K562 (cell line): ENCODE measurements at regions not wholly inside any gene's neighbourhood (a gene's known extent, or its start where the extent isn't known, plus 50 kb on each side); places are given as distances from the start of the nearest gene placed in this dataset.

Experiments used
- ZC3H8 ChIP-seq: fragments of 450-650 bp; IDR thresholded peaks from 2 replicates; pipeline ENCODE4 v1.6.1; 2017
- ZNF318 ChIP-seq, 2 experiments: fragments of 450-650 bp; IDR thresholded peaks; 2 replicates each; pipeline ENCODE4 v1.6.1; 2016; ENCODE audit warnings: mild to moderate bottlenecking in 2 of 2, borderline replicate concordance in 1 of 2, low read depth in 1 of 2, moderate library complexity in 1 of 2
- TF ChIP-seq, protein P1 (sequence below): fragments of 200-600 bp; sonication (generic); IDR thresholded peaks from one replicate; pipeline ENCODE4 v1.6.1; 2012; ENCODE audit warnings: mild to moderate bottlenecking, low read depth, low read length, inconsistent platforms
- TF ChIP-seq, protein P2 (sequence below): fragments of 250-450 bp; sonication (Bioruptor Pico); IDR thresholded peaks from 2 replicates; pipeline ENCODE4 v1.4.0; 2020; ENCODE audit warnings: mild to moderate bottlenecking

- TF ChIP-seq, protein P1, sequence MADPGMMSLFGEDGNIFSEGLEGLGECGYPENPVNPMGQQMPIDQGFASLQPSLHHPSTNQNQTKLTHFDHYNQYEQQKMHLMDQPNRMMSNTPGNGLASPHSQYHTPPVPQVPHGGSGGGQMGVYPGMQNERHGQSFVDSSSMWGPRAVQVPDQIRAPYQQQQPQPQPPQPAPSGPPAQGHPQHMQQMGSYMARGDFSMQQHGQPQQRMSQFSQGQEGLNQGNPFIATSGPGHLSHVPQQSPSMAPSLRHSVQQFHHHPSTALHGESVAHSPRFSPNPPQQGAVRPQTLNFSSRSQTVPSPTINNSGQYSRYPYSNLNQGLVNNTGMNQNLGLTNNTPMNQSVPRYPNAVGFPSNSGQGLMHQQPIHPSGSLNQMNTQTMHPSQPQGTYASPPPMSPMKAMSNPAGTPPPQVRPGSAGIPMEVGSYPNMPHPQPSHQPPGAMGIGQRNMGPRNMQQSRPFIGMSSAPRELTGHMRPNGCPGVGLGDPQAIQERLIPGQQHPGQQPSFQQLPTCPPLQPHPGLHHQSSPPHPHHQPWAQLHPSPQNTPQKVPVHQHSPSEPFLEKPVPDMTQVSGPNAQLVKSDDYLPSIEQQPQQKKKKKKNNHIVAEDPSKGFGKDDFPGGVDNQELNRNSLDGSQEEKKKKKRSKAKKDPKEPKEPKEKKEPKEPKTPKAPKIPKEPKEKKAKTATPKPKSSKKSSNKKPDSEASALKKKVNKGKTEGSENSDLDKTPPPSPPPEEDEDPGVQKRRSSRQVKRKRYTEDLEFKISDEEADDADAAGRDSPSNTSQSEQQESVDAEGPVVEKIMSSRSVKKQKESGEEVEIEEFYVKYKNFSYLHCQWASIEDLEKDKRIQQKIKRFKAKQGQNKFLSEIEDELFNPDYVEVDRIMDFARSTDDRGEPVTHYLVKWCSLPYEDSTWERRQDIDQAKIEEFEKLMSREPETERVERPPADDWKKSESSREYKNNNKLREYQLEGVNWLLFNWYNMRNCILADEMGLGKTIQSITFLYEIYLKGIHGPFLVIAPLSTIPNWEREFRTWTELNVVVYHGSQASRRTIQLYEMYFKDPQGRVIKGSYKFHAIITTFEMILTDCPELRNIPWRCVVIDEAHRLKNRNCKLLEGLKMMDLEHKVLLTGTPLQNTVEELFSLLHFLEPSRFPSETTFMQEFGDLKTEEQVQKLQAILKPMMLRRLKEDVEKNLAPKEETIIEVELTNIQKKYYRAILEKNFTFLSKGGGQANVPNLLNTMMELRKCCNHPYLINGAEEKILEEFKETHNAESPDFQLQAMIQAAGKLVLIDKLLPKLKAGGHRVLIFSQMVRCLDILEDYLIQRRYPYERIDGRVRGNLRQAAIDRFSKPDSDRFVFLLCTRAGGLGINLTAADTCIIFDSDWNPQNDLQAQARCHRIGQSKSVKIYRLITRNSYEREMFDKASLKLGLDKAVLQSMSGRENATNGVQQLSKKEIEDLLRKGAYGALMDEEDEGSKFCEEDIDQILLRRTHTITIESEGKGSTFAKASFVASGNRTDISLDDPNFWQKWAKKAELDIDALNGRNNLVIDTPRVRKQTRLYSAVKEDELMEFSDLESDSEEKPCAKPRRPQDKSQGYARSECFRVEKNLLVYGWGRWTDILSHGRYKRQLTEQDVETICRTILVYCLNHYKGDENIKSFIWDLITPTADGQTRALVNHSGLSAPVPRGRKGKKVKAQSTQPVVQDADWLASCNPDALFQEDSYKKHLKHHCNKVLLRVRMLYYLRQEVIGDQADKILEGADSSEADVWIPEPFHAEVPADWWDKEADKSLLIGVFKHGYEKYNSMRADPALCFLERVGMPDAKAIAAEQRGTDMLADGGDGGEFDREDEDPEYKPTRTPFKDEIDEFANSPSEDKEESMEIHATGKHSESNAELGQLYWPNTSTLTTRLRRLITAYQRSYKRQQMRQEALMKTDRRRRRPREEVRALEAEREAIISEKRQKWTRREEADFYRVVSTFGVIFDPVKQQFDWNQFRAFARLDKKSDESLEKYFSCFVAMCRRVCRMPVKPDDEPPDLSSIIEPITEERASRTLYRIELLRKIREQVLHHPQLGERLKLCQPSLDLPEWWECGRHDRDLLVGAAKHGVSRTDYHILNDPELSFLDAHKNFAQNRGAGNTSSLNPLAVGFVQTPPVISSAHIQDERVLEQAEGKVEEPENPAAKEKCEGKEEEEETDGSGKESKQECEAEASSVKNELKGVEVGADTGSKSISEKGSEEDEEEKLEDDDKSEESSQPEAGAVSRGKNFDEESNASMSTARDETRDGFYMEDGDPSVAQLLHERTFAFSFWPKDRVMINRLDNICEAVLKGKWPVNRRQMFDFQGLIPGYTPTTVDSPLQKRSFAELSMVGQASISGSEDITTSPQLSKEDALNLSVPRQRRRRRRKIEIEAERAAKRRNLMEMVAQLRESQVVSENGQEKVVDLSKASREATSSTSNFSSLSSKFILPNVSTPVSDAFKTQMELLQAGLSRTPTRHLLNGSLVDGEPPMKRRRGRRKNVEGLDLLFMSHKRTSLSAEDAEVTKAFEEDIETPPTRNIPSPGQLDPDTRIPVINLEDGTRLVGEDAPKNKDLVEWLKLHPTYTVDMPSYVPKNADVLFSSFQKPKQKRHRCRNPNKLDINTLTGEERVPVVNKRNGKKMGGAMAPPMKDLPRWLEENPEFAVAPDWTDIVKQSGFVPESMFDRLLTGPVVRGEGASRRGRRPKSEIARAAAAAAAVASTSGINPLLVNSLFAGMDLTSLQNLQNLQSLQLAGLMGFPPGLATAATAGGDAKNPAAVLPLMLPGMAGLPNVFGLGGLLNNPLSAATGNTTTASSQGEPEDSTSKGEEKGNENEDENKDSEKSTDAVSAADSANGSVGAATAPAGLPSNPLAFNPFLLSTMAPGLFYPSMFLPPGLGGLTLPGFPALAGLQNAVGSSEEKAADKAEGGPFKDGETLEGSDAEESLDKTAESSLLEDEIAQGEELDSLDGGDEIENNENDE = no peak
- no peak for TF ChIP-seq ZNF318 (IDR thresholded peaks at IDR 0.05; ENCODE audit: borderline replicate concordance in 1 of 2, low read depth in 1 of 2)
- TF ChIP-seq, protein P2, sequence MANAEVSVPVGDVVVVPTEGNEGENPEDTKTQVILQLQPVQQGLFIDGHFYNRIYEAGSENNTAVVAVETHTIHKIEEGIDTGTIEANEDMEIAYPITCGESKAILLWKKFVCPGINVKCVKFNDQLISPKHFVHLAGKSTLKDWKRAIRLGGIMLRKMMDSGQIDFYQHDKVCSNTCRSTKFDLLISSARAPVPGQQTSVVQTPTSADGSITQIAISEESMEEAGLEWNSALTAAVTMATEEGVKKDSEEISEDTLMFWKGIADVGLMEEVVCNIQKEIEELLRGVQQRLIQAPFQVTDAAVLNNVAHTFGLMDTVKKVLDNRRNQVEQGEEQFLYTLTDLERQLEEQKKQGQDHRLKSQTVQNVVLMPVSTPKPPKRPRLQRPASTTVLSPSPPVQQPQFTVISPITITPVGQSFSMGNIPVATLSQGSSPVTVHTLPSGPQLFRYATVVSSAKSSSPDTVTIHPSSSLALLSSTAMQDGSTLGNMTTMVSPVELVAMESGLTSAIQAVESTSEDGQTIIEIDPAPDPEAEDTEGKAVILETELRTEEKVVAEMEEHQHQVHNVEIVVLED = no peak
- TF ChIP-seq ZC3H8 = no peak
These were observed 361.3 kb upstream of the TMTC1 start (continued) for GRCh38 chr12:30144777-30145683.
